Sciatic nerve (tissue), 2 donors: ENCODE measurements at regions not wholly inside any gene's neighbourhood (a gene's known extent, or its start where the extent isn't known, plus 50 kb on each side); places are given as distances from the start of the nearest gene placed in this dataset.

ENCODE experiments used
- ATAC-seq: fragments of 200-7000 bp; cut with Tn5 transposase; one replicate; pipeline ENCODE4 v1.9.1; 2020; ENCODE audit warnings: mild to moderate bottlenecking, moderate library complexity
- DNase-seq: peaks from one replicate; pipeline ENCODE4 v3.0.0-alpha.2; 2020; ENCODE audit warnings: low spot score
- intact Hi-C: fragments of 100-400 bp; cut with DNase I; formaldehyde crosslinking; loops from one replicate; pipeline ENCODE4 v1.14.2; 2022
- donor health status: DM: no; HTN: no; CAD: no.
- donor health status: DM: no; HTN: no; CAD: no.

- intact Hi-C loops: loop anchor here (10.0 kb wide), 1 partner anchor 47 kb away; the partner anchor contains the start of gene NCOR2
- DNase-seq (peak; percentile 86), ATAC-seq (peak; percentile 1)
Measured at GRCh38 chr12:124517260-124518050, 50.0 kb downstream of the NCOR2 start.

- no peak for DNase-seq
- no peak for ATAC-seq
- intact Hi-C loops: loop anchor here (10.0 kb wide), 1 partner anchor 48 kb away; the partner anchor contains the start of gene NCOR2
Measured at GRCh38 chr12:124516850-124517249, 50.6 kb downstream of the NCOR2 start.

- intact Hi-C loops: loop anchor here (10.0 kb wide), 1 partner anchor 49 kb away; the partner anchor contains the start of gene NCOR2
- DNase-seq: no peak
- no peak for ATAC-seq
Measured at GRCh38 chr12:124515981-124516380, 51.4 kb downstream of the NCOR2 start.

GRCh38 chr12:124514996-124515932 lies 52.1 kb downstream of the NCOR2 start:
- no peak for ATAC-seq
- no peak for DNase-seq
- intact Hi-C loops: loop anchor here (10.0 kb wide), 1 partner anchor 50 kb away; the partner anchor contains the start of gene NCOR2

GRCh38 chr12:124514145-124514995 lies 53.0 kb downstream of the NCOR2 start:
- DNase-seq (no peak), ATAC-seq (no peak)
- intact Hi-C loops: loop anchor here (10.0 kb wide), 1 partner anchor 50 kb away; the partner anchor contains the start of gene NCOR2

DNA sequence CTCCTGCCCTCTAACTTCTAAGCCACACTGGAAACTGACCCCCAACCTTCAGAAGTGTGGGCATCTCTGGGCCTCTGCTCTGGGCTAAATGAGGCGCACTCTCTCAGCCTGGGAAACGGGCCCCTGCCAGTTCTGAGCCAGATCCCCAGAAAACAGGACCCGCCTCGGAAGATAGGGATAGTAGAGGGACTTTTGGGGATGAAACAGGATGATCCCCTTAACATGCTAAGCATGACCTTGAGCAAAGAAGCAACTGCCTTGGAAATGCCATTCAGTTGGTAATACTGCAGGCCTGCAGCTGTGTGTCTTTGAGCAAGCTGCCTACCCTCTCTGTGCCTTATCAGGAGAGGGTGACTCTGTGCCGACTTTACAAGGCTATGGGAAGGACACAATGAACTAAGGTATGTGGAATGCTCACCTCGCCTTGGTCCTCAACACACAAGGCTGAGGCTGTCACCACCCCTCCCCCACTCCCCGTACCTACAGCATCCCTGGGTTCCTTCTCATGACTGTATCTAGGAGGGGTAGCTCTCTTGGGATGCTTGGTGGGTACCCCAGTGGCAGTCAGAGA lies 54.0 kb downstream of the NCOR2 start:
- intact Hi-C loops: loop anchor here (10.0 kb wide), 1 partner anchor 51 kb away; the partner anchor contains the start of gene NCOR2
- ATAC-seq (no peak), DNase-seq (no peak)

DNA sequence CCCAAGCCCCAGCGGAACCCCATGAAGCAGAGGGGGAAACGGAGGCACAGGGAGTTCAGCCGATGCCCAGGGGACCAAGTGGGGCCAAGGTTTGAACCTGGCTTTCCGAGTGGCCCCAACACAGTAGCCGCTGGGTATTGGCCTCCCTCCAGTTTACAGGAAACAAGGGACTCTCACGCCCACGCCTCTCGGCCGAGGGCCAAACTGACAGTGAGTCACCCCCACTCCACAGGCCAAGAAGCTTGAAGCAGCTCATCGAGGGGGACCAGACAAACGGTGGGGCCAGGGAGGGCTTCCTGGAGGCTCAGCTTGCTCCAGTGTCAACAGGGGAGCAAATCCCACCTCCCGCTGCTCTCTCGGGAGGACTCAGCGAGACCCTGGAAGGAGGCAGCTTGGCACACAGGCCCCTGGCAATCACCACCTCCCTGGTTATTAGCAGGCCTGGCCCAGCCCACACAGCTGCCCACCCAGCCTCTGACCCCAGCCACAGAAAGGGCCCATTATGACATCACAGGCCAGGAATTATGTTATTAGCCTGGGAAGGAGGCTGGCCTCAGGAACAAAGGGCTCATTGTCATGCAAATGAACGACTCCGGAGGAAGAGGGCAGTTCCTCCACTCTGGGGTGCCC lies 54.6 kb downstream of the NCOR2 start:
- intact Hi-C loops: loop anchor here (10.0 kb wide), 1 partner anchor 52 kb away; the partner anchor contains the start of gene NCOR2

DNA sequence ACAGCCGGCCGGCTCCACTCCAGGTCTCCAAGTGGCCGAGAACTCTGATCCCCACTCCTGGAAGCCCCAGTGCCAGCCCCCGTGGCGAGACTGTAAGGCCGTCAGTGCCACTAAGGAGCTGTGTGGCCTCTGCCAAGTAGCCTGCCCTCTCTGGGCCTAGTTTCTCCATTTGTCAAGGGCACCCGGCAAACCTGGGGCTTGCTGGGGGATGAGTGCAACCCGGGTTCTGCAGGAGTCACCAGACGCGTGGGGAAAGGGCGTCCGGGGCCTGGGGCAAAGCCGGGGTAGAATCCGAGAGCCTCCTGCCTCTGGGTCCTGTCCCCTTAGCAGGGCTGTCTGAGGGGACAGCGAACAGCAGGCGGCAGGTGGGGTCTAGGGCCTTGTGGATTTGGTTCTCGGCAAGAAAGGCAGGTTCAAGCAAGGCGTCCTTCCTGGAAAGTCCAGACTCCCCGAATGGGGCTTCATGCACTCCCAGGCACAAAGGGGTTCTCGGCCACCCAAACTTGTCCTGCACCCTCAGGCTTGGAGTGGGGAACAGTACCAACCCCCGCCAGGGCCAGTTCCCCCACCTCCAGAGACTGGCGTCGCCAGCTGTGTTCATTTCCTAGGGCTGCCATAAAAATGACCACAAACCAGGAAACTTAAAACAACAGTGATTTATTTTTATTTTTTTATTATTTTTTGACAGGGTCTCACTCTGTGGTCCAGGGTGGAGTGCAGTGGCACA lies 56.0 kb downstream of the NCOR2 start:
- ATAC-seq (no peak), DNase-seq (no peak)
- intact Hi-C loops: loop anchor here (10.0 kb wide), 1 partner anchor 53 kb away; the partner anchor contains the start of gene NCOR2

More for the DNA sequence above, 54.6 kb downstream of the NCOR2 start:
- ATAC-seq (peak; percentile 58), DNase-seq (peak; percentile 94)

GRCh38 chr12:124510301-124510970 lies 57.0 kb downstream of the NCOR2 start:
- ATAC-seq (no peak), DNase-seq (no peak)
- intact Hi-C loops: loop anchor here (10.0 kb wide), 1 partner anchor 54 kb away; the partner anchor contains the start of gene NCOR2

GRCh38 chr12:124509676-124510300 lies 57.6 kb downstream of the NCOR2 start:
- DNase-seq: no peak
- peak; percentile 43 for ATAC-seq
- intact Hi-C loops: loop anchor here (10.0 kb wide), 1 partner anchor 55 kb away; the partner anchor contains the start of gene NCOR2

GRCh38 chr12:124509300-124509675 lies 58.1 kb downstream of the NCOR2 start:
- DNase-seq (no peak), ATAC-seq (no peak)
- intact Hi-C loops: no loop called here

DNA sequence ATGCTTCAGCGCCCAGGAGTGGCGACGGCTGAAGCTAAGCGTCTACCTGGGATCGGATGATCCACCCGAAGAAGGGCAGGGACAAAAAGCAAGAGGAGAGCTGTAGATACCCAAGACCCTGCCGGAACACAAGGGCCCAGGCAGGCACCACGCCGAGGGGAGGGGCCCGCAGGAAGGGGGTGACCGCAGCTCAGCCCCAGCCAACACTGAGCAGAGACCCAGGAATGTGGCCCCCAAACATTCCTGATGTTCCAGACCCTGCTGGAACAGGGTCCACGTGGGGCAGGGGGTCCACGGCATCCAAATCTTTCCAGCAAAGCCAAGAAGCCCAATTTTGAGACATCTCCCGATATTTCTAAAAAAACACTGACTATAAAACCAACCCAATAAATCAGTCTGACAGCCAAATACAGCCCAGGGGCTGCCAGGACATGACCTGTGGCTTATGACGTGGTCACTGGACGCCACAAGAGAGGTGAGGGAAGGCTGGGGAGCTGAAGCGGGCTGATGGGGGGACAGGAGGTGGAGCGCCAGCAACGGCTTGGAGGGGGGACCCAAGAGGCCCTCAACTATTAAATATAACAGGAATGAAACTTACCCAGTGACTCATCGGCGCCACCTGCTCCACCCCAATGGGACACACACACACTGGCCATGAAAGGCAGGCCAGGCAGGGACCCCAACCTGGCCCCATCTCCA lies 58.9 kb downstream of the NCOR2 start:
- ATAC-seq: peak; percentile 35
- intact Hi-C loops: no loop called here
- no peak for DNase-seq

- DNase-seq (no peak), ATAC-seq (peak; percentile 54)
- intact Hi-C loops: no loop called here
Measured at GRCh38 chr12:124507188-124508109, 60.0 kb downstream of the NCOR2 start.

DNA sequence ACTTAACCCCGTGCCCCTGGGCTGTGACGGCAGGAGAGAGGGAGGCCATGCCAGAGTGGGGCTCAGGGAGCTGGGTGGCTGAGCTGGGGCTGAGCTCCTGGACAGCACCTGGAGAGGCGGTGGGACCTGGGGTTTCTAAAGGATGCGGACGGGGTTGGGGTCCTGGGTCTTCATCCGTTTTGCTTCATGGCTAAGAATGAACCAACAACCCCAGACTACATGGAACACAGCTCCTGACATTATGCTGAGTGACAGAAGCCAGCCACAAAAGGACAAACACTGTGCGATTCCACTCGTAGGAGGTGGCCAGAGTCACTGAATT lies 60.6 kb downstream of the NCOR2 start:
- intact Hi-C loops: no loop called here
- DNase-seq (no peak), ATAC-seq (no peak)
